Skeletal muscle tissue (tissue), 3 donors: ENCODE measurements at regions not wholly inside any gene's neighbourhood (a gene's known extent, or its start where the extent isn't known, plus 50 kb on each side); places are given as distances from the start of the nearest gene placed in this dataset.

Experiments
- H3K27ac ChIP-seq: one replicate; pipeline ENCODE4 v1.7.0; 2013; ENCODE audit warnings: mild to moderate bottlenecking, low read depth, low read length, inconsistent platforms
- H3K27me3 ChIP-seq, 3 donors: one replicate each; pipeline ENCODE4 v1.7.0; 2013; ENCODE audit warnings: low read length in 3 of 3; ENCODE audit not compliant: control insufficient read depth in 3 of 3, insufficient read depth in 3 of 3
- H3K36me3 ChIP-seq, 3 donors: one replicate each; pipeline ENCODE4 v1.7.0; 2013; ENCODE audit warnings: low read length in 3 of 3; ENCODE audit not compliant: control insufficient read depth in 3 of 3, insufficient read depth in 3 of 3
- H3K4me1 ChIP-seq, 3 donors: one replicate each; pipeline ENCODE4 v1.7.0; 2013; ENCODE audit warnings: low read length in 3 of 3, mild to moderate bottlenecking in 3 of 3; ENCODE audit not compliant: control insufficient read depth in 3 of 3, insufficient read depth in 3 of 3
- H3K4me3 ChIP-seq, 3 donors: one replicate each; pipeline ENCODE4 v1.7.0; 2013; ENCODE audit warnings: low read length in 3 of 3
- H3K9ac ChIP-seq, 3 donors: one replicate each; pipeline ENCODE4 v1.7.0; 2013; ENCODE audit warnings: low read length in 3 of 3, mild to moderate bottlenecking in 3 of 3, moderate library complexity in 2 of 3, low read depth in 1 of 3
- H3K9me3 ChIP-seq, 3 donors: one replicate each; pipeline ENCODE4 v1.7.0; 2013; ENCODE audit warnings: low read length in 3 of 3; ENCODE audit not compliant: control insufficient read depth in 3 of 3
- donor health status: Osteomylitis.

DNA sequence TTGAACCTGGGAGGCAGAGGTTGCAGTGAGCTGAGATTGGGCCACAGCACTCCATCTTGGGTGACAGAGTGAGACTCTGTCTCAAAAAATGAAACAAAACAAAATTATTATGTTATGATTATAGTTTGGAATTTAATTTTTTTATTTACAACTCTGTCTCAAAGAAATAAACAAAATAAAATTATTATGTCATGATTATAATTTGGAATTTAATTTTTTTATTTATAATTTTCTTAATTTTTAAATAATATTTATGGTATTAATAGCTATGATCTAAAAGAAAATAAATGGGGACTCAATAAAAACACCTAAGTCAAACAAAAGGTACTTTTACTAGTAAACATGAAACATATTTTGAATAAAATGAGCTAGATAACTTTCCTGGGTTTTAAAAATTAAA, 994.8 kb upstream of the GHITM start:
- Histone ChIP-seq H3K4me3 (no peak overlapping the region), H3K27ac (no peak overlapping the region), H3K4me1 (no peaks in the 10 kb centered on the region), H3K9ac (no peak overlapping the region), H3K9me3 (no peaks in the 10 kb centered on the region), H3K36me3 (no peaks in the 10 kb centered on the region), H3K27me3 (no peaks in the 10 kb centered on the region)

GRCh38 chr10:83153714-83154113, 985.6 kb upstream of the GHITM start:
- Histone ChIP-seq H3K27ac (no peak overlapping the region), H3K36me3 (no peaks in the 10 kb centered on the region), H3K27me3 (no peaks in the 10 kb centered on the region), H3K4me3 (no peak overlapping the region), H3K9me3 (no peaks in the 10 kb centered on the region), H3K4me1 (no peaks in the 10 kb centered on the region), H3K9ac (no peak overlapping the region)

- H3K36me3 ChIP-seq = no peaks in the 10 kb centered on the region
Measured at GRCh38 chr10:83164156-83164555, 975.2 kb upstream of the GHITM start.

DNA sequence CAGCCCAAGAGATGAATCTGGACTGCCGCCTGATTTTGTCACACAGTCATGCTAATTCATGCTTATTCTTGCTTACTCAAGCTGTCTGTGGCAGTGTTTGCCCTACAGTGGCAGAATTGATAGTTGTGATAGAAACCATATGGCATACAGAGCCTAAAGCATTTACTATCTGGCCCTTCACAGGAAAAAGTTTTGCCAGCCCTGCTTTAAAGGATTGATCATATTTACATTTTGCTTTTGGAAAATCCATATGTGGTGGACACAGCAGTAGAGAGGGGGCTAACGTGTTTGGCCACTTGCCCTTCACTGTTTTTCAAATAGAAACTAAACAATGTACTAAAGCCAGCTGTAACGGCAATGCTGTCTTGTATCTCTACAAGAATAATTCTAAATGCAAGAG, 974.0 kb upstream of the GHITM start:
- Histone ChIP-seq H3K27ac (no peak overlapping the region), H3K4me1 (no peaks in the 10 kb centered on the region), H3K27me3 (no peaks in the 10 kb centered on the region), H3K36me3 (no peaks in the 10 kb centered on the region), H3K9ac (no peak overlapping the region), H3K4me3 (no peak overlapping the region), H3K9me3 (no peaks in the 10 kb centered on the region)

More at GRCh38 chr10:83164156-83164555, 975.2 kb upstream of the GHITM start:
- Histone ChIP-seq H3K9me3 (no peaks in the 10 kb centered on the region), H3K27ac (no peak overlapping the region), H3K4me3 (no peak overlapping the region), H3K4me1 (no peaks in the 10 kb centered on the region), H3K27me3 (no peaks in the 10 kb centered on the region), H3K9ac (no peak overlapping the region)

- no peaks in the 10 kb centered on the region for H3K9me3 ChIP-seq
- no peaks in the 10 kb centered on the region for H3K27me3 ChIP-seq
- H3K4me1 ChIP-seq = no peaks in the 10 kb centered on the region
- H3K4me3 ChIP-seq = no peak overlapping the region
- no peak overlapping the region for H3K9ac ChIP-seq
- H3K36me3 ChIP-seq = no peaks in the 10 kb centered on the region
- H3K27ac ChIP-seq = no peak overlapping the region
Measured at GRCh38 chr10:83166344-83166743, 973.0 kb upstream of the GHITM start.

DNA sequence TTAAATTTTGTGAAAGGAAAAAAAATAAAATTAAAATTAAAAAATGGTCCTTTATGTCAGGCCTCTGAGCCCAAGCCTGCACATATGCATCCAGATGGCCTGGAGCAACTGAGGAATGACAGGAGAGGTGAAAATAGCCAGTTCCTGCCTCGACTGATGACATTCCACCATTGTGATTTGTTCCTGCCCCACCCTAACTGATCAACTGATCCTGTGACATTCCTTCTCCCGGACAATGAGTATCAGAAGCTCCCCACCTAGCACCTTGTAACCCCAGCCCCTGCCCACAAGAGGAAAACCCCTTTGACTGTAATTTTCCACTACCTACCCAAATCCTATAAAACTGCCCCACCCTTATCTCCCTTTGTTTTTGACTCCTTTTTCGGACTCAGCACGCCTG, 972.2 kb upstream of the GHITM start:
- no peaks in the 10 kb centered on the region for H3K9me3 ChIP-seq
- H3K36me3 ChIP-seq = no peaks in the 10 kb centered on the region
- H3K27ac ChIP-seq = no peak overlapping the region
- H3K27me3 ChIP-seq = no peaks in the 10 kb centered on the region
- H3K9ac ChIP-seq = no peak overlapping the region
- H3K4me1 ChIP-seq = no peaks in the 10 kb centered on the region
- H3K4me3 ChIP-seq = no peak overlapping the region

GRCh38 chr10:83176901-83177300, 962.4 kb upstream of the GHITM start:
- Histone ChIP-seq H3K4me1 (no peaks in the 10 kb centered on the region), H3K36me3 (no peaks in the 10 kb centered on the region), H3K27ac (no peak overlapping the region), H3K9me3 (no peaks in the 10 kb centered on the region), H3K4me3 (no peak overlapping the region), H3K27me3 (no peaks in the 10 kb centered on the region), H3K9ac (no peak overlapping the region)

DNA sequence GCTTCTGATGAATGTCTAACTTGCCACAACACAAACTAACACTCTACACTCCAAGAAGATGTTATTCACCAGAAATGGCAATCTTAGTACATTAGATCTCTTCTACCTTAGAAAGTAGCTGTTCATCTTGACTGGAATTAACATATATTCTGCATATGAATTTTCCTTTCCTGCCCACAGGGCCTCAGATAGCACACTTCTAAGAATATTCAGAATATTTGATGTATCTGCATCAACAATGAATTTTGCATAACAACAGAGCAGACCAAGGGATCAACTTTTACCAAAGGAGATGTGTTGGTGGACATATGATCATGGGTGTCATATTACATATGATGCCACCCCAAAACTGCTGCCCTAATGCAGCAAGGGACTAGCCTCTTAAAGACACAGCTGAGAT, 960.8 kb upstream of the GHITM start:
- H3K9me3 ChIP-seq = no peaks in the 10 kb centered on the region
- H3K36me3 ChIP-seq = no peaks in the 10 kb centered on the region
- H3K27ac ChIP-seq = no peak overlapping the region
- H3K9ac ChIP-seq = no peak overlapping the region
- H3K27me3 ChIP-seq = no peaks in the 10 kb centered on the region
- H3K4me1 ChIP-seq = no peaks in the 10 kb centered on the region
- no peak overlapping the region for H3K4me3 ChIP-seq

DNA sequence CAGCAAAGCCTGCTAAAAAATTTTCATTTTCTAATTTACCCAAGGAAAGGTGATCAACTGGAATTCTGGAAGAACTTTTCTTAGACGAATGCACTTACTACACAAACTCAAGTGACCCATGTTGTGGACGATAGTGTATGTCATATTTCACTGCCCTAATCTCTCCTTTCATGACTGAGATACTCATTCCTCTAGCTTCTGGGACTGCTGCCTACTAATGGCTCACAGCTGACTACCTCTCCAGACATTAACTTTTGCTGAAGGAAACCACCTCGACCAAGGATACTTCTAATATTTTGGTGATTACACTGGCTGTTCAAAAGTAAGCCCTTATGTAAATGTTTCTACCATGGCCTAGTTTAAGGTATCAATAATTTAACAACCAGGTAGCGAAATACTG, 959.9 kb upstream of the GHITM start:
- Histone ChIP-seq H3K4me1 (no peaks in the 10 kb centered on the region), H3K27me3 (no peaks in the 10 kb centered on the region), H3K4me3 (no peak overlapping the region), H3K9me3 (no peaks in the 10 kb centered on the region), H3K9ac (no peak overlapping the region), H3K27ac (no peak overlapping the region), H3K36me3 (no peaks in the 10 kb centered on the region)

GRCh38 chr10:83182076-83182475, 957.2 kb upstream of the GHITM start:
- no peaks in the 10 kb centered on the region for H3K9me3 ChIP-seq
- no peaks in the 10 kb centered on the region for H3K27me3 ChIP-seq
- no peak overlapping the region for H3K4me3 ChIP-seq
- H3K27ac ChIP-seq = no peak overlapping the region
- no peaks in the 10 kb centered on the region for H3K4me1 ChIP-seq
- no peak overlapping the region for H3K9ac ChIP-seq
- no peaks in the 10 kb centered on the region for H3K36me3 ChIP-seq

DNA sequence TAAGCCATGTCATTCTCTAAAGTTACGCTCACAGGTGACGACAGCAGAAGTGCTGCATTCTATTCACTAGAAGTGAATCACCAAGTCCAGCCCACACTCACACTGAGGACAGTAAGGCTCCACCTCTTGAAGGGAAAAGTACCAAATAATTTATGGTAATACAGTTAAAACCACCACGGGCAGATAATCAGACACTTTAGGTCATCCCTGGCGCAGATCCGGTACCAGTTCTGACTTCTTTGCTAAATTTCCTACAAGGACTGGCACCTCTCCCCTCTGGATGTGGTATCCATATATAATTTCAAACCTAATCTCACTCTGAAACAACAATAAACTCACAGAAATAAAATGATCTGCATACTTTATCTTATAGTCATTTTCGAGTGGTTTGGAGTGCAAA, 954.7 kb upstream of the GHITM start:
- Histone ChIP-seq H3K9me3 (no peaks in the 10 kb centered on the region), H3K4me1 (no peaks in the 10 kb centered on the region), H3K4me3 (no peak overlapping the region), H3K36me3 (no peaks in the 10 kb centered on the region), H3K27ac (no peak overlapping the region), H3K9ac (no peak overlapping the region), H3K27me3 (no peaks in the 10 kb centered on the region)
